Fibroblast of lung (primary cell): ENCODE measurements at regions not wholly inside any gene's neighbourhood (a gene's known extent, or its start where the extent isn't known, plus 50 kb on each side); places are given as distances from the start of the nearest gene placed in this dataset.

Source experiments
- DNase-seq, 2 donors: peaks; one replicate each; pipeline versions ENCODE4 v3.0.0 to v3.0.0-alpha.2; 2010; ENCODE audit warnings: low read depth in 2 of 2
- H2AFZ ChIP-seq: 2 replicates; pipeline ENCODE4 v1.5.1; 2012; ENCODE audit warnings: low read length, control low read depth, inconsistent platforms
- H3K27ac ChIP-seq: 2 replicates; pipeline ENCODE4 v1.5.1; 2011; ENCODE audit warnings: low read length, control low read depth; ENCODE audit not compliant: insufficient read depth
- H3K27me3 ChIP-seq: 2 replicates; pipeline ENCODE4 v1.5.1; 2011; ENCODE audit warnings: mild to moderate bottlenecking, low read length; ENCODE audit not compliant: control insufficient read depth, insufficient read depth
- H3K36me3 ChIP-seq: 2 replicates; pipeline ENCODE4 v1.5.1; 2011; ENCODE audit warnings: low read length; ENCODE audit not compliant: control insufficient read depth, insufficient read depth
- H3K4me1 ChIP-seq: 2 replicates; pipeline ENCODE4 v1.5.1; 2011; ENCODE audit warnings: low read length; ENCODE audit not compliant: control insufficient read depth, insufficient read depth; ENCODE audit errors: extremely low read depth
- H3K4me2 ChIP-seq: 2 replicates; pipeline ENCODE4 v1.5.1; 2011; ENCODE audit warnings: low read length, control low read depth; ENCODE audit not compliant: insufficient read depth; ENCODE audit errors: extremely low read depth
- H3K4me3 ChIP-seq, 4 experiments: fragments of 200-600 bp in 1 of 4; sonication (generic) in 1 of 4; replicated peaks in 1 of 4; 2 replicates each; pipeline ENCODE4 v1.5.1; 2011 to 2016; ENCODE audit warnings: low read length in 4 of 4, low read depth in 3 of 4, mild to moderate bottlenecking in 3 of 4, control low read depth in 2 of 4, inconsistent platforms in 1 of 4, mixed read lengths in 1 of 4; ENCODE audit not compliant: insufficient read depth in 1 of 4; ENCODE audit errors: control extremely low read depth in 1 of 4
- H3K79me2 ChIP-seq: 2 replicates; pipeline ENCODE4 v1.5.1; 2012; ENCODE audit warnings: mild to moderate bottlenecking, low read length, inconsistent platforms; ENCODE audit not compliant: control insufficient read depth, insufficient read depth
- H3K9ac ChIP-seq: 2 replicates; pipeline ENCODE4 v1.5.1; 2011; ENCODE audit warnings: mild to moderate bottlenecking, low read length, control low read depth; ENCODE audit not compliant: insufficient read depth
- H3K9me3 ChIP-seq: 2 replicates; pipeline ENCODE4 v1.5.1; 2012; ENCODE audit warnings: low read depth, low read length; ENCODE audit not compliant: control insufficient read depth, insufficient read depth
- H4K20me1 ChIP-seq: 2 replicates; pipeline ENCODE4 v1.5.1; 2011; ENCODE audit warnings: low read length; ENCODE audit not compliant: control insufficient read depth, insufficient read depth; ENCODE audit errors: extremely low read depth
- EZH2 ChIP-seq: IDR thresholded peaks from 2 replicates; pipeline ENCODE4 v1.5.1; 2012; ENCODE audit warnings: low read length, control low read depth, mild to moderate bottlenecking; ENCODE audit errors: missing control alignments
- TF ChIP-seq, protein P1 (sequence below), 2 donors: IDR thresholded peaks in 1 of 2; conservative IDR thresholded peaks in 1 of 2; 1 replicate in 1 of 2; 2 replicates in 1 of 2; pipeline ENCODE4 v1.5.1; 2011 to 2012; ENCODE audit warnings: low read length in 2 of 2, control low read depth in 1 of 2, inconsistent platforms in 1 of 2, low read depth in 1 of 2, mild to moderate bottlenecking in 1 of 2

DNA sequence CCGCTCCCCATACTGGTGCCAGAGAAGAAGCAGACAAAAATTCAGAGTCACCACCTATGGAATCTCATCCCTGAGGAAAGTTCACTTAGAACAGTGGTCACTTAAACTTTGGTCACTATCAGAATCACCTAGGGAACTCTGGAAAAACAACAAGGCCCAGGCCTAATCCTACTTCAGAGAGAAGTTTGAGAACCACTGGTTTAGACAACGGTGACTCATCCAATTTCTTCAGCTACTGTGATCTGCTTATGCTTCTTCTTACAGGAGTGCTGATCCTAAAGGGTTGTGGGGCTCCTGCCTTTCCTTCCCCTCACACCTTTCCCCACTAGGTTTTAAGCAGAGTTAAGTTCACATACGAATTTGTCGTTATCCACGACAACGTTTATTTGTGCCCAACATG, 194.7 kb upstream of the KLF4 start:
- Histone ChIP-seq H3K4me3 (no peak overlapping the region), H3K27me3 (no peaks in the 10 kb centered on the region), H3K27ac (no peak overlapping the region), H3K79me2 (no peaks in the 10 kb centered on the region), H3K4me1 (no peaks in the 10 kb centered on the region), H3K36me3 (no peaks in the 10 kb centered on the region), H3K9ac (no peak overlapping the region), H3K4me2 (no peak overlapping the region), H4K20me1 (no peaks in the 10 kb centered on the region), H2AFZ (no peak overlapping the region), H3K9me3 (no peaks in the 10 kb centered on the region)
- peak; percentile 30 to 40 for DNase-seq
- TF ChIP-seq EZH2, result no peak
- TF ChIP-seq, protein P1, sequence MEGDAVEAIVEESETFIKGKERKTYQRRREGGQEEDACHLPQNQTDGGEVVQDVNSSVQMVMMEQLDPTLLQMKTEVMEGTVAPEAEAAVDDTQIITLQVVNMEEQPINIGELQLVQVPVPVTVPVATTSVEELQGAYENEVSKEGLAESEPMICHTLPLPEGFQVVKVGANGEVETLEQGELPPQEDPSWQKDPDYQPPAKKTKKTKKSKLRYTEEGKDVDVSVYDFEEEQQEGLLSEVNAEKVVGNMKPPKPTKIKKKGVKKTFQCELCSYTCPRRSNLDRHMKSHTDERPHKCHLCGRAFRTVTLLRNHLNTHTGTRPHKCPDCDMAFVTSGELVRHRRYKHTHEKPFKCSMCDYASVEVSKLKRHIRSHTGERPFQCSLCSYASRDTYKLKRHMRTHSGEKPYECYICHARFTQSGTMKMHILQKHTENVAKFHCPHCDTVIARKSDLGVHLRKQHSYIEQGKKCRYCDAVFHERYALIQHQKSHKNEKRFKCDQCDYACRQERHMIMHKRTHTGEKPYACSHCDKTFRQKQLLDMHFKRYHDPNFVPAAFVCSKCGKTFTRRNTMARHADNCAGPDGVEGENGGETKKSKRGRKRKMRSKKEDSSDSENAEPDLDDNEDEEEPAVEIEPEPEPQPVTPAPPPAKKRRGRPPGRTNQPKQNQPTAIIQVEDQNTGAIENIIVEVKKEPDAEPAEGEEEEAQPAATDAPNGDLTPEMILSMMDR (conservative IDR thresholded peaks at IDR 0.05 in 1 of 2, IDR thresholded peaks at IDR 0.05 in 1 of 2; ENCODE audit: low read depth in 1 of 2, low read length in 2 of 2), result no peak

GRCh38 chr9:107683566-107683965, 194.0 kb upstream of the KLF4 start:
- no peaks in the 10 kb centered on the region for H4K20me1 ChIP-seq
- no peaks in the 10 kb centered on the region for H3K27me3 ChIP-seq
- H3K4me3 ChIP-seq, result no peak overlapping the region
- no peak overlapping the region for H2AFZ ChIP-seq
- no peaks in the 10 kb centered on the region for H3K79me2 ChIP-seq
- no peaks in the 10 kb centered on the region for H3K36me3 ChIP-seq
- no peak overlapping the region for H3K4me2 ChIP-seq
- no peak overlapping the region for H3K27ac ChIP-seq
- no peak overlapping the region for H3K9ac ChIP-seq
- DNase-seq, result no peak
- no peak for TF ChIP-seq EZH2
- TF ChIP-seq, protein P1 (conservative IDR thresholded peaks at IDR 0.05 in 1 of 2, IDR thresholded peaks at IDR 0.05 in 1 of 2; ENCODE audit: low read depth in 1 of 2, low read length in 2 of 2), result no peak
- H3K4me1 ChIP-seq, result no peaks in the 10 kb centered on the region
- H3K9me3 ChIP-seq, result no peaks in the 10 kb centered on the region

DNA sequence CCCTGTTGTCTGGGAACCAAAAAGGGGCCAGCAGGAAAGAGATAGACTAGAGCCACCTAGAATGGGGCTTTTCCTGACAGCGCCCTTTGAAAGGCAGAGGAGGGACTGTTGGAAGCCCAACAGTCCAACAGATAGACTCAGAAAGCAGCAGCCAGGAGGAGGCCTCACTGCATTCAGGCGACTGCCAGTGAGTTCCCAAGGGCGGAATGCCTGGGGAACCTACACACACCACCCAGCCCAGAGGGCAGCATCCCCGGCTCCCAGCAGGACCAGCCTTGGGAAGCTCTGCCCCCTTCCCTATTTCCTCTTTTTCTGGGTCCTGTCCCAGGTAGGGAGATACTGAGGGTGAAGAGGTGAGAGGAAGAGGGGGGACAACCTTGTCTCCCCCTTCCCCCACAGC, 192.4 kb upstream of the KLF4 start:
- H3K79me2 ChIP-seq, result no peaks in the 10 kb centered on the region

More for the DNA sequence above, 192.4 kb upstream of the KLF4 start:
- no peak overlapping the region for H2AFZ ChIP-seq
- no peak overlapping the region for H3K4me2 ChIP-seq
- no peak overlapping the region for H3K9ac ChIP-seq
- TF ChIP-seq EZH2, result no peak
- TF ChIP-seq, protein P1 (conservative IDR thresholded peaks at IDR 0.05 in 1 of 2, IDR thresholded peaks at IDR 0.05 in 1 of 2; ENCODE audit: low read depth in 1 of 2, low read length in 2 of 2), result no peak
- H3K27me3 ChIP-seq, result no peaks in the 10 kb centered on the region
- H3K4me3 ChIP-seq, result no peak overlapping the region
- DNase-seq, result no peak
- no peak overlapping the region for H3K27ac ChIP-seq
- H4K20me1 ChIP-seq, result no peaks in the 10 kb centered on the region
- H3K9me3 ChIP-seq, result no peaks in the 10 kb centered on the region
- no peaks in the 10 kb centered on the region for H3K4me1 ChIP-seq
- H3K36me3 ChIP-seq, result no peaks in the 10 kb centered on the region
